ENCODE measurements at regions not wholly inside any gene's neighbourhood (a gene's known extent, or its start where the extent isn't known, plus 50 kb on each side); places are given as distances from the start of the nearest gene placed in this dataset.

DNA sequence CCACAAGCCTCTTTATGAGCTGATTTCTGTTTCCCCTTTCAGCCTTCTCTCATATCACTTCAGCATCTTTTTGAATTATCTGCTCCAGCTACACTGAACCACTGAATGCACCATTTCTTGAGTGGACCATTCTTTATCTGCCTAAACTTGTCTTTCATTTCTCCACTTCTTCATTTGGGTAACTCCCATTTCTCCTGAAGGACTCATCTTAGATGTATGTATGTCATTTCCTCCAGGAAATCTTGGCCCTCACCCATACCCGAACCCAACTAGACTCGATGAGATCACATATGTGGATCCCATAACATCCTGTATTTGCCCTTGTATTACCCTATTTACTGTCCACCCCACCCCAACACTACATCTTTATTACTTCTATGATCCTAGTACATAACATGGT, 249.8 kb downstream of the KIF4B start:
- no peaks in the 10 kb centered on the region for H3K36me3 ChIP-seq (ENCODE audit: control insufficient read depth, insufficient read depth, low read length)
- no TSS peak for BruUV-seq (replicated peaks)
- DNase-seq (ENCODE audit: low read depth, low spot score) (no peak), ATAC-seq (no peak)
- TF ChIP-seq, protein P1, sequence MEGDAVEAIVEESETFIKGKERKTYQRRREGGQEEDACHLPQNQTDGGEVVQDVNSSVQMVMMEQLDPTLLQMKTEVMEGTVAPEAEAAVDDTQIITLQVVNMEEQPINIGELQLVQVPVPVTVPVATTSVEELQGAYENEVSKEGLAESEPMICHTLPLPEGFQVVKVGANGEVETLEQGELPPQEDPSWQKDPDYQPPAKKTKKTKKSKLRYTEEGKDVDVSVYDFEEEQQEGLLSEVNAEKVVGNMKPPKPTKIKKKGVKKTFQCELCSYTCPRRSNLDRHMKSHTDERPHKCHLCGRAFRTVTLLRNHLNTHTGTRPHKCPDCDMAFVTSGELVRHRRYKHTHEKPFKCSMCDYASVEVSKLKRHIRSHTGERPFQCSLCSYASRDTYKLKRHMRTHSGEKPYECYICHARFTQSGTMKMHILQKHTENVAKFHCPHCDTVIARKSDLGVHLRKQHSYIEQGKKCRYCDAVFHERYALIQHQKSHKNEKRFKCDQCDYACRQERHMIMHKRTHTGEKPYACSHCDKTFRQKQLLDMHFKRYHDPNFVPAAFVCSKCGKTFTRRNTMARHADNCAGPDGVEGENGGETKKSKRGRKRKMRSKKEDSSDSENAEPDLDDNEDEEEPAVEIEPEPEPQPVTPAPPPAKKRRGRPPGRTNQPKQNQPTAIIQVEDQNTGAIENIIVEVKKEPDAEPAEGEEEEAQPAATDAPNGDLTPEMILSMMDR (IDR thresholded peaks at IDR 0.05), result no peak
- TF ChIP-seq TCF7L2 (IDR thresholded peaks at IDR 0.05; ENCODE audit: low read depth, low read length), result no peak
- no peak for TF ChIP-seq SIN3A (IDR thresholded peaks at IDR 0.05; ENCODE audit: borderline replicate concordance, insufficient read depth, low read depth, low read length)
- TF ChIP-seq, protein P2, sequence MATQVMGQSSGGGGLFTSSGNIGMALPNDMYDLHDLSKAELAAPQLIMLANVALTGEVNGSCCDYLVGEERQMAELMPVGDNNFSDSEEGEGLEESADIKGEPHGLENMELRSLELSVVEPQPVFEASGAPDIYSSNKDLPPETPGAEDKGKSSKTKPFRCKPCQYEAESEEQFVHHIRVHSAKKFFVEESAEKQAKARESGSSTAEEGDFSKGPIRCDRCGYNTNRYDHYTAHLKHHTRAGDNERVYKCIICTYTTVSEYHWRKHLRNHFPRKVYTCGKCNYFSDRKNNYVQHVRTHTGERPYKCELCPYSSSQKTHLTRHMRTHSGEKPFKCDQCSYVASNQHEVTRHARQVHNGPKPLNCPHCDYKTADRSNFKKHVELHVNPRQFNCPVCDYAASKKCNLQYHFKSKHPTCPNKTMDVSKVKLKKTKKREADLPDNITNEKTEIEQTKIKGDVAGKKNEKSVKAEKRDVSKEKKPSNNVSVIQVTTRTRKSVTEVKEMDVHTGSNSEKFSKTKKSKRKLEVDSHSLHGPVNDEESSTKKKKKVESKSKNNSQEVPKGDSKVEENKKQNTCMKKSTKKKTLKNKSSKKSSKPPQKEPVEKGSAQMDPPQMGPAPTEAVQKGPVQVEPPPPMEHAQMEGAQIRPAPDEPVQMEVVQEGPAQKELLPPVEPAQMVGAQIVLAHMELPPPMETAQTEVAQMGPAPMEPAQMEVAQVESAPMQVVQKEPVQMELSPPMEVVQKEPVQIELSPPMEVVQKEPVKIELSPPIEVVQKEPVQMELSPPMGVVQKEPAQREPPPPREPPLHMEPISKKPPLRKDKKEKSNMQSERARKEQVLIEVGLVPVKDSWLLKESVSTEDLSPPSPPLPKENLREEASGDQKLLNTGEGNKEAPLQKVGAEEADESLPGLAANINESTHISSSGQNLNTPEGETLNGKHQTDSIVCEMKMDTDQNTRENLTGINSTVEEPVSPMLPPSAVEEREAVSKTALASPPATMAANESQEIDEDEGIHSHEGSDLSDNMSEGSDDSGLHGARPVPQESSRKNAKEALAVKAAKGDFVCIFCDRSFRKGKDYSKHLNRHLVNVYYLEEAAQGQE (IDR thresholded peaks at IDR 0.05; ENCODE audit: insufficient read depth in 1 of 2, low read depth in 2 of 2, low read length in 1 of 2), result no peak
- no peak for TF ChIP-seq POLR2AphosphoS5 (IDR thresholded peaks at IDR 0.05; ENCODE audit: low read depth, low read length)
- in situ Hi-C loops (cut with HindIII; ENCODE audit: low pct_unique_long_range_greater_than_20kb, low sequenced_read_pairs) (no loop called here), intact Hi-C loops (cut with micrococcal nuclease; ENCODE audit: unreplicated experiment) (no loop called here)
- CTCF ChIA-PET, result no interaction called here
- H3K4me1 ChIP-seq (ENCODE audit: control insufficient read depth, insufficient read depth, low read length), result no peaks in the 10 kb centered on the region
- no peak overlapping the region for H3K27ac ChIP-seq (ENCODE audit: low read length)
- no peak overlapping the region for H3K4me3 ChIP-seq (ENCODE audit: low read depth in 2 of 2, low read length in 2 of 2)
- no peaks in the 10 kb centered on the region for H3K27me3 ChIP-seq (ENCODE audit: control insufficient read depth, insufficient read depth, low read length)
- no peaks in the 10 kb centered on the region for H3K9me3 ChIP-seq (ENCODE audit: control insufficient read depth, insufficient read depth, low read depth, low read length)
- POLR2A ChIA-PET, result no interaction called here

DNA sequence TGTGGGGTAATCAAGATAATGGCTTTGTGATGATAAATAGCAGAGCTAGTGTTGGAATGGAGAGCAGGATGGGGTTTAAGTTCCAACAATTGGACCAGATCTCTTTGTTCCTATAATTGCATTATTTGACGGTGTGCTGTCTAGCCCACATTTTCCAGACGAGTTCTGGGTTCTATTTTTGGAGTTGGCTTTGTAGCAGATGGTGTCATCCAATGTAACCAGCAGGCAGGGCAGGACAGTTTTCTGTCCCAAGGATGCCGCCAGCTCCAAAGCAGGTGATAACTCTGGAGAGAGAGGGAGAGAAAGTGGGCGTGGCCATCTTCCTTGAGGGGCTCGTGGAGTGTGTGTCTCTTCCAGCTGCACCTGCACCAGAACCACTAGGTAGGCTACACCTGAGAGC, 251.3 kb downstream of the KIF4B start:
- no TSS peak for BruUV-seq (replicated peaks)
- TF ChIP-seq, protein P2 (IDR thresholded peaks at IDR 0.05; ENCODE audit: insufficient read depth in 1 of 2, low read depth in 2 of 2, low read length in 1 of 2), result no peak
- no peak for TF ChIP-seq POLR2AphosphoS5 (IDR thresholded peaks at IDR 0.05; ENCODE audit: low read depth, low read length)
- TF ChIP-seq SIN3A (IDR thresholded peaks at IDR 0.05; ENCODE audit: borderline replicate concordance, insufficient read depth, low read depth, low read length), result no peak
- TF ChIP-seq, protein P1 (IDR thresholded peaks at IDR 0.05), result no peak
- TF ChIP-seq TCF7L2 (IDR thresholded peaks at IDR 0.05; ENCODE audit: low read depth, low read length), result no peak
- CTCF ChIA-PET, result no interaction called here
- no peaks in the 10 kb centered on the region for H3K36me3 ChIP-seq (ENCODE audit: control insufficient read depth, insufficient read depth, low read length)
- DNase-seq (ENCODE audit: low read depth, low spot score), result no peak
- POLR2A ChIA-PET, result no interaction called here
- H3K27me3 ChIP-seq (ENCODE audit: control insufficient read depth, insufficient read depth, low read length), result no peaks in the 10 kb centered on the region
- in situ Hi-C loops (cut with HindIII; ENCODE audit: low pct_unique_long_range_greater_than_20kb, low sequenced_read_pairs) (no loop called here), intact Hi-C loops (cut with micrococcal nuclease; ENCODE audit: unreplicated experiment) (no loop called here)
- no peaks in the 10 kb centered on the region for H3K4me1 ChIP-seq (ENCODE audit: control insufficient read depth, insufficient read depth, low read length)
- no peak overlapping the region for H3K4me3 ChIP-seq (ENCODE audit: low read depth in 2 of 2, low read length in 2 of 2)
- no peaks in the 10 kb centered on the region for H3K9me3 ChIP-seq (ENCODE audit: control insufficient read depth, insufficient read depth, low read depth, low read length)
- H3K27ac ChIP-seq (ENCODE audit: low read length), result no peak overlapping the region
- no peak for ATAC-seq
